GM19397 (cell line): ENCODE measurements at regions not wholly inside any gene's neighbourhood (a gene's known extent, or its start where the extent isn't known, plus 50 kb on each side); places are given as distances from the start of the nearest gene placed in this dataset.
"Not testable (repeated sequence)": the region's sequence is repeated elsewhere in the genome, so short reads cannot be mapped to it uniquely, and the experiment has no call there.

Experiments used
- ATAC-seq: cut with Tn5 transposase; IDR thresholded peaks from one replicate; pipeline ENCODE4 v1.9.1; 2021; ENCODE audit warnings: mild to moderate bottlenecking, moderate library complexity; ENCODE audit not compliant: unreplicated experiment

DNA sequence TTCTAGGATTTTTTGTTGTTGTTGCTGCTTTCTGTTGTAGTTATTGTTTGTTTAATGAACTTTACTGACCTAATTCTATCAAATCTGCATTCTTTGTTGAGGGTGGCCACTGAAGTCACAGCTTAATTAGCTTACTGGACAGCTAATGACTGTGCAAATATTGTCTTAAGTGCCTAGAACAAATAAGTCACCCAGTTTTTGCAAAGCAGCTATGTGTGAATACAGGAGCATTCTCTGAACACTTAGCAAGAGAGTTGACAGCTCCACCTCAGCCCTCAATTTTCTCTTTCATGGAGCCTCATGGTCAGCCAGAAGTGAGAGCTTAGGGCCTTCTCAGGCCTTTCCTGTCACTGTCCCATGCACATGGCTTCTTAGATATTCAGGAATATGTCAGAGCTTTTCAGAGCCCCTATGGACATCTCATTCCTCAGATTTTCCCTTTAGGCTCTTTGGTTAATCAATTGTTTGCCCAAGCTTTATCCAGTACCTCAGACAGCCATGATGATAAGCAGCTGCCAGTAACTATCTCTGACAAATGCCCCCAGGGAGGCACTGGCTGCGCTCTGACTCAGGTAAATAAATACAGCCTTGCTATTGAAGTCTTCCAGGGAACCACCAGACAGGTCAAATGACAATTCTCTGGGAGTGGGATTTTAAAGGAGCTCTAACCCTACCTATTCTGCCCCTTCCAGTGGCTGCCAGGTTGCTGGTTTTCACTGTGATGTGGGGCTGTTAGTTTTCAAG, 241.4 kb upstream of the IL12B start:
- no peak for ATAC-seq

DNA sequence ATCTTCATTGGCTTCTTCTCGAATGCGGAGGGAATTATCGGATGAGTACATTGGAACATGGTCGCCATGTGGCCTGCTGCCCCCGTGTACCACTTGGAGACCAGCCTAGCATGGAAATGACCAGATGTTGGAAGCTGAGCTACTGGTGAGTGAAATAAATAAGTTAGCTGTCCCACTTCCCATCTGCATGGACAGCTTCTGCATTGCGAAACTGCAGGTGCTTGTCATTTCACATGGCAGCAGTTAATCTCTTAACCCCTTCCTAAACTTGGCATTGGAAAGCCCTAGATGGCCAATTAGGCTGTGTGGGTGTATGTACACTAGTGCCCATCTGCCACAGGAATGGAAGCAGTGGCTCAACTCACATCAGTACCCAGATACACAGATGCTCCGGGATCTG, 246.6 kb upstream of the IL12B start:
- no peak for ATAC-seq

DNA sequence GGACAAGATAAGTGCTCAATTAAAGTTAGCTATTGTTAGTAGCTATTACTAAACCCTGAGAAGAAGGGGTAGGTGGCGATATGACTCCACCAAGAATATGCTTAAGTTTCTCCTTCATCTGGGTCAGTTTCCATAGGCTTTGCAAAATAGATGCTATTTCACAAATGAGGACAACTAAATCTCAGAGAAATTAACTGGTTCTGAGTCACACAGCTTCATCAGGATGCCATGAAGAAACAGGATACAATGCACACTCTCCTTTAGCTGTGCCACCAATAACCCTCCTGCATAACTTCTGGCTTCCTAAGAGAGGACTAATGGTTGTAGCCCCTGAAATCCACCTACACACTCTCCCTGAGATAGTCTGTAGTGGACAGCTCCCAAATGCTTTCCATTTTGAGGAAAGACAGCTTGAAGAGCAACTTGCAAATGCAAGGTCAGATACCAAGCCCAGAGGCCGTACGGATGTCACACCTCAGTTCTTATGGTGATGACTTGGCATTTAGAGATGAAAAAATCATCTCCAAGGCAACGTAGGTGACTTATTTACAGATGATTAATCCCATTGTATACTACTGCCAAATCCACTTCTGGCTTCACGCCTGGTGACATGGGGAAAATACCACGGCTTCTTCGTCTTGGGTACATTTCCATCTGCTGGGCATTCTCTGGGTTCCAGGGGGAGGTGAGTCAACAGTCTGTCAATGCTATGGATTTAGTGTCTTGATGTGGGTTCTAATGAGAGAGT, 251.4 kb upstream of the IL12B start:
- ATAC-seq = no peak

GRCh38 chr5:159582756-159583541, 252.7 kb upstream of the IL12B start:
- ATAC-seq = no peak

GRCh38 chr5:159586921-159587320, 256.6 kb upstream of the IL12B start:
- ATAC-seq = no peak

GRCh38 chr5:159588941-159589340, 258.7 kb upstream of the IL12B start:
- no peak for ATAC-seq

- ATAC-seq = no peak
These were observed 263.3 kb upstream of the IL12B start for GRCh38 chr5:159593518-159594073.

DNA sequence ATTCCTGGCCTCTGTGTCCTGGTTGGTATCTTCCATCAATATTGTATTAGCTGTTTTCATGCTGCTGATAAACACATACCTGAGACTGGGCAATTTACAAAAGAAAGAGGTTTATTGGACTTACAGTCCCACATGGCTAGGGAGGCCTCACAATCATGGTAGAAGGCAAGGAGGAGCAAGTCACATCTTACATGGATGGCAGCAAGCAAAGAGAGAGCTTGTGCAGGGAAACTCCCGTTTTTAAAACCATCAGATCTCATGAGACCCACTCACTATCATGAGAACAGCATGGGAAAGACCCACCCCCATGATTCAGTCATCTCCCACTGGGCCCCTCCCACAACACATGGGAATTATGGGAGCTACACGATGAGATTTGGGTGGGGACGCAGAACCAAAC, 265.3 kb upstream of the IL12B start:
- ATAC-seq = not testable (repeated sequence)

- no peak for ATAC-seq
These were observed 270.9 kb upstream of the IL12B start for GRCh38 chr5:159601216-159601615.

GRCh38 chr5:159602434-159602833, 272.1 kb upstream of the IL12B start:
- no peak for ATAC-seq

DNA sequence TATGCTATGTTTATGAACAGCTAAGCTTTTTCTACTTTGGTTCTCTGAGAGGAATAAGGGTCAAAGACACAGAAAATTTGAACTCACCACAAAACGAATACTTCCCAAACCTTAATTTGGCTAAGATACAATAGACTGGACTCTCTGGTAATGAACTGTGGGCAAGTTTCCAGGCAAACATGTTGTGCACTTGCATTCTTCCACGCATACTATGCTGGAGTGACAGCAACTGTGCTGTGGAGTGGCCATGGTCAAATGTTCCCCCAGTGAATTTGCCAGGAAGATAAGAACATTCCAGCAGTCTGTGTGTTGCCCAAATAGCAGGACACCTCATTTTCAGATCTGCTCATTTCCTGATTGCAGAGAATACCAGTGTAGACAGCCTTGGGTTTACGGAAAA, 275.3 kb upstream of the IL12B start:
- ATAC-seq = no peak

- ATAC-seq = no peak
These were observed 279.1 kb upstream of the IL12B start for GRCh38 chr5:159609359-159609758.

- no peak for ATAC-seq
These were observed 280.8 kb upstream of the IL12B start for GRCh38 chr5:159610966-159611579.

DNA sequence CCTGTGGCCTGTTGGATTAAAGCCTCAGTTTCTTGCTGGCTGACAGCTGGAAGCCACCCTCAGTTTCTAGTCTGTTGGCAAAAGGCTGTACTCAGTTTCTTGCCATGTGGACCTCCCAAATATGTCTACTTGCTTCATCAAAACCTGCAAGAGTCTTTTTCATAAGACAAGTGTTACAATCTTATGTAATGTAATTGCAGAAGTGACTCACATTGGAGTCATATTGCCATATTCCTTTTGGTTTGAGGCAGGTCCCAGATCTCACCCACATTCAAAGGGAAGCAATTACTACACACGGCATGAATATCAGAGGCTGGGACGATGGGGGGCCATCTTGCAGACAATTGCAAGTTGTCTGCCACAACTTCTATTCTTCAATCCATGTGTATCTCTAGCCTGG, 286.7 kb upstream of the IL12B start:
- no peak for ATAC-seq

GRCh38 chr5:159619826-159620225, 289.5 kb upstream of the IL12B start:
- ATAC-seq = no peak

- no peak for ATAC-seq
These were observed 290.7 kb upstream of the IL12B start for GRCh38 chr5:159620853-159621540.

DNA sequence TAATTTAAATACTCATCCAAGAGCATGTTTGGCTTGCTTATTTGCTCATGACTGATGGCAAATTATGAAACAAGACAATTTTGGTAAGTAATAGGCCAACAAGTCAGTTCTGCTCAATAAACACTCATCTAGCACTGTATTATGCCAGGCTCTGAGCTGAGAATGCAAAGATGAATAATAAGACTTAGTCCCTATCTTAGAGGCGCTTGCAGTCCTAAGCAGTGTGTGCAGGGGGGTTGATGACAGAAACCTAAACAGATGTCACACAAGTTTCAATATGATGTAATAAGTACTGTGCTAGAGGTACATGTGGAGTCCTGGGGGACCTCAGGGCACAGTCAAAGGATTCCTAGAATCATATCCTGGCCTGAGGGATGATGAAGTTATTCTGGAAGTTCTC, 287.6 kb upstream of the ADRA1B start:
- no peak for ATAC-seq

DNA sequence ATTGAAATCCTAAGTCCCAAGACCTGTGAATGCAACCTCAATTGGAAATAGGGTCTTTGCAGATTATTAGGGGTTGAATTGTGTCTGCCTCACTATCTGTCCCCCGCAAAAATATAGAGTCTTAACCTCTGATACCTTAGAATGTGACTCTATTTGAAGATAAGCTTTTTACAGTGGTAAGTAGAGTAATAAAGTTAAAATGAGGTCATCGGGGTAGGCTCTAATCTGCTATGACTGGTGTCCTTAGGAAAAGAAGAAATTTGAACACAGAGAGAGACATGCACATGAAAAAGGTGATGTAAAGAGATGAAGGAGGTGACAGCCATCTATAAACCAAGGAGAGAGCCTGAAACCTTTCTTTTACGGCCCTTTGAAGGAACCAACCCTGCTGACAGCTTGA, 287.1 kb upstream of the ADRA1B start:
- no peak for ATAC-seq

DNA sequence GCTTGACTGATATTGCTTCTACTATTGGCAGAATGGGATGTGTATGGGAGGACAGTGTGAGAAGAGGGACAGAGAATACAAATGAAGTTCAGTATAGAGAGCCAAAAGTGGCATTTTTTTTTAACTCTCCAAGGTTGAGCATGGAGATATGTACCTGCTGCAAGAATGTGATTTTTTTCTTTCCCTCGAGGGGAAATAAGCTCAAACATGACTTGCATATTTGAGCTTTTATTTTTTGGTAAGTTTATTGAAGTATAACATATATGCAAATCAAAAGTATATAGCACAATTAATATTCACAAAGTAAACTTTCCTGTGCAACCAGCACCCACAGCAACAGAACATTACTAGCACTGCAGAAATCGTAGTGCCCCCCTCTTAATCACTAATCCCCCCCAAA, 285.7 kb upstream of the ADRA1B start:
- no peak for ATAC-seq

DNA sequence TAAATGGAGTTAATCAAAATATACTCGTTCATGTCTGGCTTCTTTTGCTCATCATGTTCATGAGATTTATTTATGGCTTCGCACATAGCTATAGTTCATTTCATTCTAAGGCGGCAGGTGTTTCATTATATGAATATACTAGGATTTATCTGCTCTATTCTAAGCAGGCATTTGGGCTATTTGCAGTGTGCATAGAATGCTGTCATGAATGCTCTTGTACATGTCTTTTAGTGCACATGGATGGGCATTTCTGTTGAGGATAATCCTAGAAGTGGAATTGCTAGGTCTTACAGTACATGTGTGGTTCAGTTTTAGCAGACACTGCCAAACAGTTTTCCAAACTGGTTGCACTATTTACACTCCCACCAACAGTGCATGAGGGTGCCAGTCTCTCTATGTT, 285.3 kb upstream of the ADRA1B start:
- ATAC-seq = no peak
